ENCODE measurements at regions not wholly inside any gene's neighbourhood (a gene's known extent, or its start where the extent isn't known, plus 50 kb on each side); places are given as distances from the start of the nearest gene placed in this dataset.

DNA sequence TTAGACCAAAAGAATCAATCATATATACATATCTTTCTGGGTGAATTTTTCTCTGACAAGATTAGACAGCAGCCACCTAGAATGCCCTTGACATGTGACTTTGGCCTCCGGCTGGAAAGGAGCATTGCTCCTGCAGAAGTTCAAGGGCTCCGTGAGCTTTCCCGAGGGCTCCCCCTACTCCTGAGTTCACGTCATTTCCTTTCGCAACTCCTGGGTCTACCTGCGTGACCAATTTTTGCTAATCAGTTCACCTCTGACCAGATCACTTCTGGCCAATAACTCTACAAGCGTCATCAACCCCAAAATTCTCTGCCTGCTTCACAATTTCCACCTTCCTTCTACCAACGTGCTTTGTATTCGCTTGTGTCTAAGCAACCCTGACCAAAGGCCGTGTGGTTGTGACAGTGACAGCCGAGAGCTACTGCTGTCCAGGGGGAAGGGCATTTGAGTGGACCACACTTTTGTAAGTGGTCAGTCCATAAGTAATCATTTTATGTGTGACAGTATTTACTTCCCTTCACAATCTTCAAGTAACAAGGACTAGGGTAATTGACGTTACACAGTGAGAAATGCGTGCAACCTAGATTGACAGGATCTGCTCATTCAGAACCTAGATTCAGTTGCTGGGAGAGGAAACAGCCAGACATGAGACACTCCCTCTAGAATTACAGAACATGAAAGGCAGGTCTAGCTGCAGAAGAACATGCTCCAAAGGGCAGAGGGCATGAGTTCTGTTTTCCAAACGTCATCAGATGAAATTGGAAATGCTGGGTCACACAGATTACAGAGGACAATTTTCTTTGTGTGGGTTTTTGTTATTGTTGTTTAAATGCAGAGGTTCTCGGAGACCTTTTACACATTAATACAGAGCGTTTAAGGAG is 145.9 kb upstream of the SPACA7 start:
- TF ChIP-seq CBX3 (IDR thresholded peaks at IDR 0.05; ENCODE audit: low read depth) = no peak
- TF ChIP-seq, protein P1, sequence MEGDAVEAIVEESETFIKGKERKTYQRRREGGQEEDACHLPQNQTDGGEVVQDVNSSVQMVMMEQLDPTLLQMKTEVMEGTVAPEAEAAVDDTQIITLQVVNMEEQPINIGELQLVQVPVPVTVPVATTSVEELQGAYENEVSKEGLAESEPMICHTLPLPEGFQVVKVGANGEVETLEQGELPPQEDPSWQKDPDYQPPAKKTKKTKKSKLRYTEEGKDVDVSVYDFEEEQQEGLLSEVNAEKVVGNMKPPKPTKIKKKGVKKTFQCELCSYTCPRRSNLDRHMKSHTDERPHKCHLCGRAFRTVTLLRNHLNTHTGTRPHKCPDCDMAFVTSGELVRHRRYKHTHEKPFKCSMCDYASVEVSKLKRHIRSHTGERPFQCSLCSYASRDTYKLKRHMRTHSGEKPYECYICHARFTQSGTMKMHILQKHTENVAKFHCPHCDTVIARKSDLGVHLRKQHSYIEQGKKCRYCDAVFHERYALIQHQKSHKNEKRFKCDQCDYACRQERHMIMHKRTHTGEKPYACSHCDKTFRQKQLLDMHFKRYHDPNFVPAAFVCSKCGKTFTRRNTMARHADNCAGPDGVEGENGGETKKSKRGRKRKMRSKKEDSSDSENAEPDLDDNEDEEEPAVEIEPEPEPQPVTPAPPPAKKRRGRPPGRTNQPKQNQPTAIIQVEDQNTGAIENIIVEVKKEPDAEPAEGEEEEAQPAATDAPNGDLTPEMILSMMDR (IDR thresholded peaks at IDR 0.05 in 2 of 3, conservative IDR thresholded peaks at IDR 0.05 in 1 of 3; ENCODE audit: borderline replicate concordance in 1 of 3, insufficient read depth in 1 of 3, low read depth in 2 of 3, low read length in 2 of 3) = no peak
- no peak for TF ChIP-seq ZFX (IDR thresholded peaks at IDR 0.05)
- no peak for TF ChIP-seq POLR2A (IDR thresholded peaks at IDR 0.05; ENCODE audit: borderline replicate concordance, extremely low read depth, insufficient read depth, insufficient read length)
- no peak for TF ChIP-seq ATF3 (IDR thresholded peaks at IDR 0.05)
- no peak for TF ChIP-seq CEBPB (IDR thresholded peaks at IDR 0.05; ENCODE audit: low read depth)
